ENCODE measurements at regions not wholly inside any gene's neighbourhood (a gene's known extent, or its start where the extent isn't known, plus 50 kb on each side); places are given as distances from the start of the nearest gene placed in this dataset.
"Not testable (repeated sequence)": the region's sequence is repeated elsewhere in the genome, so short reads cannot be mapped to it uniquely, and the experiment has no call there.

DNA sequence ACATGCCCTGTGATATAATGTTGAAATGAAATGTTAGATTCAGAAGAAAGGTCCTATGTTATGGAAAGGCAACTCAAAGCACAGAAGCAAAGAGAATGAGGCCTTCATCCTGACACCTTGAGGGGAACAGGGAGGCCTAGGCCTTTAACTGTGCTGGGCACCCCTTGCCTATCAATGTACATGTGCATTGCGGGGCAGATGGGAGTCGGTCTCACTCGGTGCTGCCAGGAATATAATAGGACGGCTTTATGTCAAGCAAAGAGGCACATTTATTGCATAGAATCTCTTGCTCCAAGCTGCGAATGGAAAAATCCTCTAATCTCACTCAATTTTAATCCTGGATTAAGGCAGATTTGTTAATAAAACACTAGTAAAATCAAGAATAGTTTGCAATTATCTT is 301.0 kb upstream of the SOX14 start:
- DNase-seq = no peak

DNA sequence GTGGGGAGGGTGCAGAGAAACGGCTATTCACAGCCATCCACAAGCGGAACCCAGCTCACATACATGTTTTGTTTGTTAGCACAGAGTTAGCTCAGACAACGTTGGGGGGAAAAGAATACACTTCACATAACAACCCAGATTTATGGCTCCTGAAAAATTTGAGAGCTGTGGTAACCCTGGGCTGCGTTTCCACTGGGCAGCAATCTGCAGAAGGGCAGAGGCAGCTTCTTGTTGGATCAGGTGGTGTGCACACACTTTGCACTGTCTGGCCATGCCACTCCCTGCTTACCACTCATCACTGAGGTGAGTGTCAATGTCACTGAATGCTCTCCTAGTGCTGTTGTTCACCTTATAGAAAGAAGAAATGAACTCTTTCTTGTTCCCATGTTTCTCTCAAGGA is 299.8 kb upstream of the SOX14 start:
- DNase-seq = no peak

DNA sequence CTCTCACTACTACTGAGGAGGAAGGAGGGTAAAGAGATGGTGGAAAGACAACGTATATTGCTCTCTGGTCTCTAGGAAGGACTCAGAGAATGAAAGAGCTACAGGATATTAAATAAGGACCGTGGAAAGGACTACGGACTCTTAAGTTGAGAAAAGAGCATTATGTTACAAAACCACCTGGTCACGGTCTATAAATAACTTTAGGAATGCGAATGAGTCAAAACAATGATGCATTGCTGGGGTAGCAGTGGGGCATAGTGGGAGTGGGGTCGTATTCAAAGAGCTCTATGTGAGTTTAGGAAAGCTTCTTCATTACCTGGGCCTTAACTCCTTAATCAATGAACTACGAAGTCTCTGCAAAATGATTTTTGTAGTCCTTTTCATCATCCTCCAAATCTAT is 295.7 kb upstream of the SOX14 start:
- DNase-seq = no peak

DNA sequence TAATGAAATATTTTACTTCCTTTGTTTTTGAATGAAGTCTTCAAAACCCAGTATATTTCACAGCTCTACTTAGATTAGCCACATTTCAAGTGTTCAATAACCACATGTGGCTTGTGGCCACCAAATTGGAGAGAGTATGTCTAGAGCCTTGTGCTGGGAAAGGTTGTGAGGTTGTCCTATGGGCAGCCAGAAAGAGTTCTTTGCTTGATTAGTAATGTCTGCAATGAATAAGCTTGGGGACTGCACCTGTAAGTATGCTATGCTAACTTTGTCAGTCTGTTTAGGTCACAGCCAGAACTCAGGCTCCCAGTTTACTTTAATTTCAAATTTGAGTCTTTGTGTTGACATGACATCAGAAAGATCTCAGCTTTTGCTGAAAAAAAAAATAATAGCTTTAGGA is 294.9 kb upstream of the SOX14 start:
- no peak for DNase-seq

DNA sequence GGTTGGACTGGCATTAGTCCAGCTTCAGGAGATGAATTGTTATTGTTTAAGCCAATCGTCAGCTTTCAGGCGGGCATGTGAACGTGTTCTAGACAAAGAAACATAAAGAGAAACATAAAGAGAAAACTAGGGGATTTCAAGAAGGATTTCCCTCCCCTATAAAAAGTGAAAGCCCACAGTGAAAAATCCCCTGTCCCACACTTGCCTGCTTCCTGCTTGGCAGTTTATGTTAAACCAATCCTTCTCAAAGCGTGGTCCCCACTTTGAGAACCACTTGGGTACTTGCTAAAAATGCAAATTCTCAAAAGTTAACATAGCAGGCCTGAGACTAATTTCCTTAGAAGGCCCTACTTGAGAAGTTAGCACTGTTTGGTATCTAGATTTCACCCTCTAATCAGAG is 293.0 kb upstream of the SOX14 start:
- DNase-seq = no peak

DNA sequence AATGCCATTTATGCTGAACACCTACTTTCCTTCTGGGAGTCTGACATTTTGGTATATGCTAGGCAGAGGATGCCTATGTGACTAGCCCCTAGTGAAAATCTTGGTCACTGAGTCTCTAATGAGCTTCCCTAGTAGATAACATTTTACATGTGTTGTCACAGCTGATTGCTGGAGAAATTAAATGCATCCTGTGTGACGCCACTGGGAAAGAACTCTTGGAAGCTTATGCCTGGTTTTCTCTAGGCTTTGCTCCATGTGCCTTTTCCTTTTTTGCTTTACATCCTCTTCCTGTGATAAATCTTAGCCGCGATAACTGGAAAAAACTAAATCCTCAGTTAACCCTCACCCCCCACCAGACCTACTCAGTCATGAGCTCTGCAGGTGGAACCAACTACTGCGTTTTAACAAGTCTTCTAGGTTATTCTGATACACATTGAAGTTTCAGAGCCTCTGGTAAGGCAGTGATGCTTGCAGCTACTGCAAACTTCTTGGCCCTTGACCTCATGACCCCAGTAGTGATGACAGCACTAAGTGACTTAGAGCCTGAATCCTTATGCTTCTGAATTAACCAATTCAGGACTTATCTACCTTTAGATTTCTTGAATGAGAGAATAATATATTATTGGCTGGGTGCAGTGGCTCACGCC is 292.4 kb upstream of the SOX14 start:
- no peak for DNase-seq

DNA sequence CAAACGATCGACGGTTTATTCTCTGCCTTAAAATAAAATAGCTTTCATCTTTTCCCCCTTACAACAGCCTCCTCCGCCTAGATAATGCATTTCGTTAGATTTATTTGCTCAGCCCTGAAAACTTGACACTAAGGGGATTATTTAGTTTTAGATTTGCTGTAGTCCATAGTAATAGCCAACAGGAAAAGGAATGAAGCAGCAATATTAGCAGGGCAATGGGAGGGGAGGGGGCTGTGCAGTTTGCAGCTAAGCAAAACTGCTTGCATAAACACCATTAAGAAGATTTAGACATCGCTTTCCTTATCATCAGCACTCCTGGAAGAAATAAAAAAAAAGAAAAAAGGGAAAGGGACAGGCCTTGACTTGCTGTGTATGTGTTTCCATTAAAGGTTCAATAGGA is 286.5 kb upstream of the SOX14 start:
- no peak for DNase-seq

DNA sequence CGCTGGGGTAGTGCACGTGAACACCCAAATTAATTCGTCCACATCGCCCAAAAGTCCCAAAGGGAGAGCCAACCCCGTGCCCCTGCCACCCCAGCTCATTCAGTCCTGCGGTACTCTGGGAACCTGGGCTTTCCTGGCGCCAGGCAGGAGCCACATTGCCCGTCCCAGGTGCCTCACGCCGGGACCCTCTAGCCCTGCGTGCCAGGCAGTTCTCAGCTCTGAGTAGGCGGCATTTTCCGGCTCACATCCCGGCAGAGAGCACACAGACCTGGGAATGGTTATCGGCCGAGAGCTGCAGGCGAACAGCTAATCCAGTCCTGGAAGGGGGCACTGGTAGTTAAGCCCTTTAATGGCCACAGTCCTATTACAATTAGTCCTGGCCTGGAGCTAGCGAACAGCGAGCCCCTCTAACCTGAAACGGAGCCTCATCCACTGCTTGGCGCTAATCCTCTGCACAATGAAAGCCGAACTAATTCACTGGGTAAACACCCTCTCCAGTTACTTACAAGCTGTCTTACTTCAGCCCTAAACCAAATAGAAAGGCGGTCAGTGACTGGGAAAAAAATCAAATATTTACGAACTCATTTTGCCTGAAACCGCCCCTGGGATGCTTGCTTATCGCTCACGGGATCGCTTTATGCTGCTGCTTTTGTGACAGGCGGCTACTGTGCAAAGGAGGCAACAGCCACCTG is 254.6 kb upstream of the SOX14 start:
- no peak for DNase-seq

DNA sequence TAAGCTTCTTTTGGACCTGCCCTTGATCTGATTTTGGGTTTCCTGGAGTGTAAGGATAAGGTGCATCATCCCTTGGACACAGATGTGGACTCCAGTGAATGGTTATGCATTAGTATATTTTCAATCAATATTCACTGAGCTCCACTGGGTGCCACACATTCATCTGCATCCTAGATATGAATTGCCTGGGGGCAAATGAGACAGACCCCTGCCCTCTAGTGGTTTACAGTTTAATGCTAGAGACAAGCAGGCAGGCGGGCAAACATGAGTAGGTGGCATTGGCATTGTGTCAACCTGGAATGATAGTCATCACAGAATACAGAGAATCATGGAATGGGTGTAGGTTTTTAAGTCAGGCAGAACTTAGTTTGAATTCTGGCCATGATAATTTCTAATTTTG is 252.5 kb upstream of the SOX14 start:
- no peak for DNase-seq

DNA sequence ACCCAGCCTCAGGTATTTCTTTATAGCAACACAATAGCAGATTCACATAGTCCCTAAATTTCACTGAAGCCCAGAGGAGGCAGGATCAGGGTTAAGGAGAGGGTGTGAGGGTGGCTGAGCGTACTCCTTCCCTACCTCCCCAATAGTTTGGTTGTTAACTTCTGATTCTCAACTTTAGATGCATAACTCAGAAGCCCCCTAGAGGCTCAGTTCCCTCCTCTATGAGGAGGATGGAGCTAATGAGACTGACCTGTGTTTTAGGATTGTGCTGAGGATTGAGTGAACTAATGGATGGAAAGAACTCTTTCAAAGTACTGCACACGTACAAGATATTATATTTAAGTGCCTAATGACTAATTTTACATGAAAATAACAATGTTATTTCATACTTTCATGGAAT is 249.3 kb upstream of the SOX14 start:
- no peak for DNase-seq

DNA sequence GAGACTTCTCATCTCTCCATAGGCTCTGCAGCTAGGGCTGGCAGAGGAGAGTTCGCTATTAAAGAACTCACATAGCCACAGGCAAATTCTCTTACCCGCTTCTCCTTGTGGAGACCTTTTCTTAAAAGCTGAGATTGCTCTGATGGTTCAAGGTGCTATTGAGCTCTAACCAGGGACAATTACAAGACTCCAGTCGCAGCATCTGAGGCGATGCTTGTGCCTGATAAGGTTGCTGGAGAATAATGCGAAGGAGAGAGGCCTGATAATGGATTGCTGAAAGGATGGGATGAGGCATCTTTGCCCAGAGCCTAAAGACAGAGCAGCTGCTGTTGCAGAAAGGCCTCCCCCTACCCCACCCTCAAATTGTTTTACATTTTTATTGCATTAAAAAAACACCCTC is 244.5 kb upstream of the SOX14 start:
- no peak for DNase-seq

DNA sequence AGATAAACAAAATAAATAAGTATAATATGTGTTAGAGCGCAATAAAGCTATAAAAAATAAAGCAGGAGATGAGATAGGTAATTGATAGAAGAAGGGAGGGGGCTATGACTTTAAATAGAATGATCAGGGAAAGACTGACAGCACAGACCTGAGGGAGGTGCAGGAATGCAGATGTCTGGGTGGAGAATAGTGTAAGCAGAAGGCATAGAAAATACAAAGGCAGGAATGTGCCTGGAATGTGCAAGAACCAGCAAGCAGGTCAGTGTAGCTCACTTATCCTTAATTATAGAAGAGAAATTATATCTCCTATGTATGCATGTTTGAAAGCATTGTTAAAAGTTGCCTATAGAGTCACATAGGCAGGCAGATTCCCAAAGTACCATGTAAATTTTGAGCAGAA is 239.4 kb upstream of the SOX14 start:
- no peak for DNase-seq

DNA sequence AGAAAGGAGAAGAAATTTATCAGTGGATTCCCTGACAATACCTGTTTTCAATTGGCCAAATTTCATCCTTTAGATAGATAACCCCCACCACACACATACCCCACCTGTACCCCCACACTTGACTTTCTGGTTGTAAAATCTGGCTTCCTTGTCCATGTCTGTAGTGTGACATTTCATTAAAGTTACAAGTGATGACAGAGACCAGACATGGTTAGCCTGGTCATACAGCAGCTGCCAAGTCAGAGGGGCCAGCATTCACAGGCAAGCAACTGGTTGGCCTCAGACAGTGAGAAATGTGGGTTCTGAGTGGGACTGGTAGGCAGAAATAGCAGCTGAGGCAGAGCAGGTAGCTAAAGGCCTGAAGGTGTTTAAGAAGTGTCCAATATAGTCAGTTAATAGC is 238.6 kb upstream of the SOX14 start:
- DNase-seq = no peak

DNA sequence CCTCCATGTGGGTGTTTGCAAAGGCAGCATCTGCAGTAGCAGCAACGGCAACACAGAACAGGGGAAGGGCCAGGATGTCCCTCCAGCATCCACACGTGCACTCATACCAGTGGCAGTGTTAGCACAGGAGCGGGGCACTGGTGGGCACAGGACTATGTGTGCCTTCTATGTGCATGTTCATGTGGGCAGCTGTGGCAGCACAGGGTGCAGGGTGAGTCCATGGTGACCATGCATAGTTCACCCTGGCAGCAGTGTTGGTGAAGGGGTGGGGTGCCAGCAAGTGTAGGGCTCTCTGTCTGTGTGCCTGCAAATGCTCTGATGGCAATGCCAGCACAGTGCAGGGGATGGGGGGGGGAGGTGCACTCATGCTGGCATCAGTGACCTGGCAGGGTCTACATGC is 222.1 kb upstream of the SOX14 start:
- no peak for DNase-seq

DNA sequence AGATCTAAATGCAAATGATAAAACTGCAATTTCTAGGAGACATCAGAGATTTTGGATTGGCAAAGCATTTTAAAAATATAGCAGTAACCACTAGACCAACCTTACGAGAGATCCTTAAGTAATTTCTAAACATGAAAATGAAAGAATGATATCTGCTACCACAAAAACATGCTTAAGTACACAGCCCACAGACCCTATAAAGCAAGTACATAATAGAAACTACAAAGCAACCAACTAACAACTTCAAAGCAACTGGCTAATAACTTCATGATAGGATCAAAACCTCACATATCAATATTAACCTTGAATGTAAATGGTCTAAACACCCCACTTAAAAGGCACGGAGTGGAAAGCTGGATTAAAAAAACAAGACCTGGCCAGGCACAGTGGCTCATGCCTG is 209.9 kb upstream of the SOX14 start:
- DNase-seq = no peak

DNA sequence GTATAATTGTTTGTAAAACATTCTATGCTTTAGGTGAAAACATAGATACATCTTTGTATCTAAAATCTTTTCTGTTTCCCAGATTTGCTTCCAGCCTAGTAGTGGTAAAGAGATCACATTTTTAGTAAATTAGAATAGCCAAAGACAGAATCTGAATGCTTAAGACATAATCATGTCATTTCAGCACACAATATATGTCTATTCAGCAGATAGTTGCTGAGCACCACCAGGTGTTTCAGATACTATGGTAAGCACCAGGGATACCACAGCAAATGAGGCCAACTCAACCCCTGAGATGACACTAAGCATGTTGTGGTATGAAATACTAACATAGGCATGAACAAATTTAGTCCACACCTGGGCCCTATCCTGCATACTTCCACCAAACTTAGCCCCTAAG is 195.2 kb upstream of the SOX14 start:
- no peak for DNase-seq

DNA sequence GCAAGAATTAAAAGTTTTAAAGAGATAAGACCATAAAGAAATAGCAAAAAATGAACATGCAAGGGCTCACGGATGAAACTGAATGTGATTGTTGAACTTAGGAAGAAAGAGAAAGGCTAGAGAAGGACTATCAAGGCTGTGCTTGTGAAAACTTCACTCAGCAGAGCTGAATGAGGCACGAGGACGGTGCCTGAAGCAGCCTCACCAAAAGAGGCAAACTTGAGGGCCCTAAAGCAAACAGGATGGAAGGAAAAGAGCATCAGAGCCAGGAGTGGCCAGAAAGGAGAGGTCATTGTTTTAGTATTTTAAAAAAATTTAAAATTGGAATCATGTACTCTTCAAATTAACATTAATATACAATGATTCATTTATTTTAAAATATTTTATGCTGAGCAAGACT is 191.2 kb upstream of the SOX14 start:
- DNase-seq = no peak

DNA sequence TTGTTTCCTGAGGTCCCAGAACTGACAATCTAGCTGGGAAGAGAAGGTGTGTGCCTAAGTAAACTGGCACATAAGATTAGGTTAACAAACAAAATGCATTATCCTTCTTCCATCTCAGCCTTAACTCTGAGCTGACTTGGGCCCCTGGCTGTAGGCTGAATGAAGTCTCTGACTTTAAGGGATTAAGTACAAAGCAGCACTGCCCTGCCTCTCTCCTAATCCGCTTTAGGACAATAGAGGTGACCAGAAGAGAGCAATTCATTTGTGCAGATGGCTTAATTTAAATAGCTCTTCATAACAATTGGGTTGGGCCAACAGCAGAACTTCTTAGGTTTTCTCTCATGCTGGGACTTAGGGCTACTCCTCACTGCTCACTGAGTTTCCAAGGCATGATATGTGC is 181.6 kb upstream of the SOX14 start:
- DNase-seq = no peak

DNA sequence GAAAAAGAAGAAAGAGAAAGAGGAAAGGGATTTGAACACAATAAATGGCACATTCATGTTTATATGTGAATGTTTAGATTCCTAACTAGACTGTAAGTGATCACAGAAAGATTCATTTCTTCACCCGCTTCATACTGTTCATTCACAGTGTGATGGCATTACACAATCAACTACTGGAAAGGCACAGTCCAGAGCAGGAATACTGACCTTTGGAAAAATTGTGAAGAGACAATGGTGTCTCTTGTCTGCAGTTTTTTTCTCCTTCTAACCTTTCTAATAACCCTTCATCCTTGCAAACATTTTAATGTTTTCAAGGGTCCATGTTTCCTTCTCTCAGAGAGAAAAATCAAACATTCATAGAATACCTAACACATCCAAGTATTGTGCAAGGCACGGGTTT is 180.9 kb upstream of the SOX14 start:
- DNase-seq = no peak

DNA sequence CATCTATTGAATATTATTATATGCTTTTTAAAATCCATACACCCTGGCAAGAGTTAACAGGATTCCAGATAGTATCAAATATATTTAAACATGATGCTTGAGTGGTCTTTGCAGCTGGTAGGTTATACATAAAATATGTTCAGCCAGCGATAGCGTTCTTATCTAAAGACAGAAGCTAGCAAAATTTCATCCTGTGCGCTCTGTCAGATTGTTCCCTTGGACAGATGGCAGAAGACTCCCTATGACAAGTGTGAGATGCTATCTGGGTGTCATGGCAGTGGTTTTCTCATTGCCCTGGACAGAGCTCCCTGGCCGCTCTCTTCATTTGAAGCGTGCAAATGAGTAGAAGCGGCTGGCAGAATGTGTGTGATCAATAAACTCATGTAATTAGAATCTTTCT is 175.2 kb upstream of the SOX14 start:
- no peak for DNase-seq

DNA sequence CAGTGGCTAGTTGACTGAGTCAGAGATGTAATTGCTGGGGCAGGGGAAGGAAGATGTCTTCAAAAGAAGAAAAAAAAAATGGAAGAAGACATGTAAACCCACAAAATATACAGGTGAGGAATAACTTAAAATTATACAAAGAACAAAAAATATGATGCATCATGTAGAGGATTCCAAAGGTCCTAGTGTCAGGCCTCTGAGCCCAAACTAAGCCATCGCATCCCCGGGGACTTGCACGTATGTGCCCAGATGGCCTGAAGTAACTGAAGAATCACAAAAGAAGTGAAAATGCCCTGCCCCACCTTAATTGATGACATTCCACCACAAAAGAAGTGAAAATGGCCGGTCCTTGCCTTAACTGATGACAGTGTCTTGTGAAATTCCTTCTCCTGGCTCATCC is 168.7 kb upstream of the SOX14 start:
- not testable (repeated sequence) for DNase-seq

DNA sequence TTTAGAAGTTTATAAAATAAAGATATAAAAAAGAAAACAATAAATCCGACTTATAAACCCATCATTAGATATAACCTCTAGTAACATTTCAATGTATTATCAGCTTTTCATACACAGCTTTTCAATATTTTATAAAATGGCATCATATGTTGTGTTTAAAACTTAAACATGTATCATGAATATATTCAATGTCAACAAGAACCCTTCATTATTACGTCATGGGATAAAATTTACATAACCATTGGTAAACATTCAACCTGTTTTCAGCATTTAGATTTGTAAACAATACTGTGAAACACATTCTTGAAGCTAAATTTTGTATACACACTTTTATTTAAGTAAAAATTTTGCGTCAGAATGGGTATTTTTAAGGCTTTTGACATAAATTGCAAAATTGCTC is 153.4 kb upstream of the SOX14 start:
- no peak for DNase-seq

DNA sequence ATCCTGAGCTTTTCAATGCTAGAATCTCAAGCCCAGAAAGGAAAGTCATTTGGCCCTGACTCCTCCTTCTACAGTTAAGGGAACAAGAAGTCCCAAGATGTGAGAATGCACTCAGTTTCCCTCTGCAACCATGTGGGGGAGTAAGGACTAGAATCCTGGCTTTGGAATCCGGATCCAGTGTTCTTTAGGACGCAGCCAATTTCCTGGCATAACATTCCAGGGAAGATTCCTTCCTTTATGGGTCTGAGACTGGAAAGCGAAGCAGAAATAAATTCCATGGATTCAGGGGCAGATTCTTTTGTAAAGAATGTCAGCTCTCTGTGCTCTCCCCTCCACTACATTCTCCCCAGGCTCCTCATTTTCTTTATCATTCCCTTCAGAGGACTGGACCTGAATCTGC is 151.8 kb upstream of the SOX14 start:
- no peak for DNase-seq

DNA sequence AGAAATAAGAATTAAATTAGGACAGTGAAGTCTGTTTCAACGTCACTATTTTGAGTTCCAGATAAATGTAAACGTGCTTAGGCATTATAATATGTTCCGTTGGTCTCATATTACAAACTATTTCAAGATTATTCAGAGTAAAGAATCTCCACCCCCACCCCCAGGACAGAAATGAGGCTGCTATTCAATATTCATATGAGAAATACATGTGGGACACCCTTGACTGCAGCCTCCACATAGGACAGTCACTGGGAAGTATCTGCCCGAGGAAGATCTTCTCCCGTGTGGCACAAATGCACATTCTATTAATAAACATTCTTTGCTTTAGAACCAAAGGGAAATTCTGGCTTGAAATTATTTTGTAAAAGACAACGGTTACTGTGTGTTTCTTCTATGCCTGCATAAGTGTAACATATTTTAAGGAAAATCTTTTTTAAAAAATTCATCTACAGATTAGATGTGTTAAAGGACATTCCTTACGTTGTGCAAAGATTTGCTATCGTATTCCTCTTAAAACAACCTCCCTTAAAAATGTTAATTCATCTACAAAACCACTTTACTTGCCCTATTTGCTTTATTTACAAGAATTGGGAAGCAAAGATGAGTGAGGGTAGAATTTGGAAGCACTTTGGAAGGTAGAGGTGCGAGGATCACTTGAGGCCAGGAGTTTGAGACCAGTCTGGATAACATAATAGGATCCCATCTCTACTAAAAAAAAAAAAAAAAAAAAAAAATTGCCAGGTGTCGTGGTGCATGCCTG is 148.3 kb upstream of the SOX14 start:
- DNase-seq = no peak
